GM23338 (cell line): ENCODE measurements at regions not wholly inside any gene's neighbourhood (a gene's known extent, or its start where the extent isn't known, plus 50 kb on each side); places are given as distances from the start of the nearest gene placed in this dataset.

ENCODE experiments used
- ATAC-seq: fragments of 200-7000 bp; cut with Tn5 transposase; 3 replicates; pipeline ENCODE4 v1.9.1; 2020
- DNase-seq: peaks from one replicate; pipeline ENCODE4 v3.0.0-alpha.2; 2015; ENCODE audit warnings: low spot score
- H2AFZ ChIP-seq: fragments of 200-600 bp; sonication (generic); 2 replicates; pipeline ENCODE4 v1.8.0; 2016; ENCODE audit warnings: antibody characterized with exemption, mild to moderate bottlenecking, moderate library complexity
- H3F3A ChIP-seq: fragments of 200-600 bp; sonication (generic); replicated peaks from 2 replicates; pipeline ENCODE4 v1.8.0; 2017; ENCODE audit warnings: antibody characterized with exemption, mixed run types, low read depth
- H3K27ac ChIP-seq: fragments of 200-600 bp; sonication (generic); 2 replicates; pipeline ENCODE4 v1.6.1; 2016; ENCODE audit warnings: low read depth
- H3K27me3 ChIP-seq: fragments of 200-600 bp; sonication (generic); 2 replicates; pipeline ENCODE4 v1.8.0; 2016; ENCODE audit warnings: mild to moderate bottlenecking, mixed run types, moderate library complexity; ENCODE audit not compliant: insufficient read depth
- H3K36me3 ChIP-seq: fragments of 200-600 bp; sonication (generic); 2 replicates; pipeline ENCODE4 v1.8.0; 2016; ENCODE audit warnings: mild to moderate bottlenecking; ENCODE audit not compliant: insufficient read depth
- H3K4me1 ChIP-seq: fragments of 200-600 bp; sonication (generic); 2 replicates; pipeline ENCODE4 v1.8.0; 2016; ENCODE audit warnings: mild to moderate bottlenecking, moderate library complexity; ENCODE audit not compliant: insufficient read depth
- H3K4me2 ChIP-seq: fragments of 200-600 bp; sonication (generic); 2 replicates; pipeline ENCODE4 v1.7.1; 2017; ENCODE audit warnings: mixed run types
- H3K4me3 ChIP-seq: fragments of 200-600 bp; sonication (generic); 2 replicates; pipeline ENCODE4 v1.6.1; 2016; ENCODE audit warnings: mixed run types
- H3K79me2 ChIP-seq: fragments of 200-600 bp; sonication (generic); replicated peaks from 2 replicates; pipeline ENCODE4 v1.8.0; 2017; ENCODE audit warnings: mild to moderate bottlenecking; ENCODE audit not compliant: insufficient read depth
- H3K9me2 ChIP-seq: fragments of 200-600 bp; sonication (generic); 2 replicates; pipeline ENCODE4 v1.8.0; 2017; ENCODE audit not compliant: insufficient read depth
- H4K20me1 ChIP-seq: fragments of 200-600 bp; sonication (generic); replicated peaks from 2 replicates; pipeline ENCODE4 v1.8.0; 2017; ENCODE audit warnings: mild to moderate bottlenecking; ENCODE audit not compliant: insufficient read depth
- H3K27ac Mint-ChIP-seq: 2 replicates; pipeline ENCODE4 v1.8.0; 2020; ENCODE audit warnings: inconsistent platforms, mild to moderate bottlenecking, moderate library complexity, mixed read lengths
- H3K27me3 Mint-ChIP-seq: 3 replicates; pipeline ENCODE4 v1.8.0; 2022; ENCODE audit warnings: low read depth, mild to moderate bottlenecking, moderate library complexity, mixed read lengths, inconsistent platforms; ENCODE audit not compliant: insufficient read depth, poor library complexity
- H3K36me3 Mint-ChIP-seq: 3 replicates; pipeline ENCODE4 v1.8.0; 2021; ENCODE audit warnings: low read depth, mild to moderate bottlenecking, inconsistent platforms, moderate library complexity, mixed read lengths
- H3K4me1 Mint-ChIP-seq: 3 replicates; pipeline ENCODE4 v1.8.0; 2020; ENCODE audit warnings: mild to moderate bottlenecking, inconsistent platforms, mixed read lengths
- H3K4me3 Mint-ChIP-seq: 3 replicates; pipeline ENCODE4 v1.8.0; 2021; ENCODE audit warnings: moderate library complexity, mild to moderate bottlenecking, inconsistent platforms, mixed read lengths
- H3K9me3 Mint-ChIP-seq: 3 replicates; pipeline ENCODE4 v1.8.0; 2020; ENCODE audit warnings: moderate library complexity, mild to moderate bottlenecking, inconsistent platforms, mixed read lengths
- CREB1 ChIP-seq: fragments of 250-450 bp; sonication (Bioruptor Pico); IDR thresholded peaks from 2 replicates; pipeline ENCODE4 v1.5.0; 2020; ENCODE audit warnings: low read depth, mild to moderate bottlenecking, moderate library complexity
- CTCF ChIP-seq, 2 experiments: fragments of 200-600 bp in 1 of 2; sonication (generic) in 1 of 2; conservative IDR thresholded peaks; 2 replicates each; pipeline versions ENCODE4 v1.5.1 to v1.6.1; 2016 to 2017; ENCODE audit warnings: antibody characterized with exemption in 2 of 2, low read depth in 2 of 2, mild to moderate bottlenecking in 2 of 2, moderate library complexity in 1 of 2
- ETS1 ChIP-seq: IDR thresholded peaks from 2 replicates; pipeline ENCODE4 v1.6.1; 2016; ENCODE audit warnings: antibody characterized with exemption
- EZH2 ChIP-seq: fragments of 200-600 bp; sonication (generic); IDR thresholded peaks from one replicate; pipeline ENCODE4 v1.8.0; 2017; ENCODE audit warnings: antibody characterized with exemption, mild to moderate bottlenecking, low read depth; ENCODE audit not compliant: unreplicated experiment
- EZH2phosphoT487 ChIP-seq: fragments of 200-600 bp; sonication (generic); IDR thresholded peaks from one replicate; pipeline ENCODE4 v1.8.1; 2018; ENCODE audit warnings: antibody characterized with exemption; ENCODE audit not compliant: unreplicated experiment
- JUNB ChIP-seq: IDR thresholded peaks from one replicate; pipeline ENCODE4 v1.6.1; 2016; ENCODE audit warnings: antibody characterized with exemption; ENCODE audit not compliant: unreplicated experiment
- NANOG ChIP-seq: IDR thresholded peaks from 2 replicates; pipeline ENCODE4 v1.6.1; 2016; ENCODE audit warnings: antibody characterized with exemption, borderline replicate concordance
- POLR2AphosphoS5 ChIP-seq: IDR thresholded peaks from 2 replicates; pipeline ENCODE4 v1.6.1; 2016; ENCODE audit warnings: antibody characterized with exemption, low read depth
- STAT1 ChIP-seq: IDR thresholded peaks from one replicate; pipeline ENCODE4 v1.6.1; 2016; ENCODE audit warnings: antibody characterized with exemption; ENCODE audit not compliant: unreplicated experiment
- ZNF114 ChIP-seq: fragments of 250-450 bp; sonication (Bioruptor Pico); IDR thresholded peaks from 2 replicates; pipeline ENCODE4 v1.5.0; 2020; ENCODE audit warnings: mild to moderate bottlenecking, moderate library complexity
- ZNF331 ChIP-seq: fragments of 250-450 bp; sonication (Bioruptor Pico); IDR thresholded peaks from 2 replicates; pipeline ENCODE4 v1.5.0; 2020; ENCODE audit warnings: low read depth, mild to moderate bottlenecking, moderate library complexity
- ZNF462 ChIP-seq: fragments of 250-450 bp; sonication (Bioruptor Pico); IDR thresholded peaks from 2 replicates; pipeline ENCODE4 v1.5.0; 2020; ENCODE audit warnings: mild to moderate bottlenecking, moderate library complexity

GRCh38 chr2:220065581-220065980 lies 438.2 kb downstream of the SLC4A3 start:
- no peak overlapping the region for H3K27ac Mint-ChIP-seq
- no peak overlapping the region for H2AFZ ChIP-seq

GRCh38 chr2:220068846-220069245 lies 441.4 kb downstream of the SLC4A3 start:
- peak overlapping the region; percentile 66; the same call in 1 of the 2 replicates for H2AFZ ChIP-seq
- peaks cover 3% of the 10 kb centered on the region; the same call in 2 of the 3 replicates for H3K4me1 Mint-ChIP-seq
- no peaks in the 10 kb centered on the region for H3K27me3 Mint-ChIP-seq
- no peaks in the 10 kb centered on the region for H4K20me1 ChIP-seq
- H3F3A ChIP-seq = no peaks in the 10 kb centered on the region
- no peak overlapping the region for H3K27ac ChIP-seq
- no peaks in the 10 kb centered on the region for H3K9me3 Mint-ChIP-seq
- ATAC-seq = no peak
- H3K36me3 Mint-ChIP-seq = no peaks in the 10 kb centered on the region
- H3K79me2 ChIP-seq = no peaks in the 10 kb centered on the region
- no peak for DNase-seq
- H3K27ac Mint-ChIP-seq = no peak overlapping the region
- no peaks in the 10 kb centered on the region for H3K27me3 ChIP-seq
- no peak overlapping the region for H3K4me2 ChIP-seq
- H3K36me3 ChIP-seq = no peaks in the 10 kb centered on the region
- H3K4me1 ChIP-seq = no peaks in the 10 kb centered on the region
- H3K9me2 ChIP-seq = peaks cover 5% of the 10 kb centered on the region; the same call in 1 of the 2 replicates
- H3K4me3 Mint-ChIP-seq = no peak overlapping the region
- H3K4me3 ChIP-seq = no peak overlapping the region
- TF ChIP-seq CREB1 (CRISPR knock-in tag) = no peak
- no peak for TF ChIP-seq ZNF462 (CRISPR knock-in tag)
- TF ChIP-seq EZH2phosphoT487 = no peak
- no peak for TF ChIP-seq ZNF114 (CRISPR knock-in tag)
- no peak for TF ChIP-seq JUNB
- no peak for TF ChIP-seq EZH2
- no peak for TF ChIP-seq POLR2AphosphoS5
- no peak for TF ChIP-seq NANOG
- no peak for TF ChIP-seq ZNF331
- TF ChIP-seq ETS1 = no peak
- TF ChIP-seq CTCF (conservative IDR thresholded peaks at IDR 0.05; ENCODE audit: low read depth in 2 of 2) = no peak
- TF ChIP-seq STAT1 = no peak

More at GRCh38 chr2:220065581-220065980, 438.2 kb downstream of the SLC4A3 start:
- peaks cover 2% of the 10 kb centered on the region; the same call in 1 of the 2 replicates for H3K9me2 ChIP-seq
- Mint-ChIP-seq H3K27me3 (no peaks in the 10 kb centered on the region), H3K9me3 (no peaks in the 10 kb centered on the region), H3K4me1 (peaks cover 3% of the 10 kb centered on the region; the same call in 2 of the 3 replicates), H3K36me3 (no peaks in the 10 kb centered on the region), H3K4me3 (no peak overlapping the region)
- ATAC-seq (no peak), DNase-seq (no peak)
- no peak overlapping the region for H3K4me2 ChIP-seq
- no peaks in the 10 kb centered on the region for H3K4me1 ChIP-seq
- H3K36me3 ChIP-seq = no peaks in the 10 kb centered on the region
- H3F3A ChIP-seq = no peaks in the 10 kb centered on the region
- no peaks in the 10 kb centered on the region for H3K27me3 ChIP-seq
- H3K27ac ChIP-seq = no peak overlapping the region
- H3K4me3 ChIP-seq = no peak overlapping the region
- TF ChIP-seq EZH2phosphoT487 (no peak), POLR2AphosphoS5 (no peak), STAT1 (no peak), JUNB (no peak)
- H4K20me1 ChIP-seq = no peaks in the 10 kb centered on the region
- no peaks in the 10 kb centered on the region for H3K79me2 ChIP-seq
